IPS-11a (cell line): ENCODE measurements at regions not wholly inside any gene's neighbourhood (a gene's known extent, or its start where the extent isn't known, plus 50 kb on each side); places are given as distances from the start of the nearest gene placed in this dataset.

Experiments
- H3K4me3 ChIP-seq: one replicate; pipeline ENCODE4 v1.5.1; 2013; ENCODE audit warnings: low read depth, low read length, control low read depth

DNA sequence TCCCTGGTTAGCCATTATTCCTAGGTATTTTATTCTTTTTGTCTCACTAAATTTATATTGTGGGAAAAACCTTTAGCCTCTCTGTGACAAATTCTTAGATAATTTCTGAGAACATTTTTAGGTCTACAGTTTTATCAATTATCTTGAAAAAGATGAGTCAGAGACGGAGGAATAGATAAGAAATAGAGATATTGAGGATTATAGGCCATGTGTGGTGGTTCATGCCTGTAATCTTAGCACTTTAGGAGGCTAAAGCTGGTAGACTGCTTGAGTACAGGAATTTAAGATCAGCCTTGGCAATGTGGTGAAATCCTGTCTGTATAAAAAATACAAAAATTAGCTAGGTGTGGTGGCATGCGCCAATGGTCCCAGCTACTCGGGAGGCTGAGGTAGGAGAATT is 960.2 kb downstream of the SQOR start:
- no peak overlapping the region for H3K4me3 ChIP-seq

DNA sequence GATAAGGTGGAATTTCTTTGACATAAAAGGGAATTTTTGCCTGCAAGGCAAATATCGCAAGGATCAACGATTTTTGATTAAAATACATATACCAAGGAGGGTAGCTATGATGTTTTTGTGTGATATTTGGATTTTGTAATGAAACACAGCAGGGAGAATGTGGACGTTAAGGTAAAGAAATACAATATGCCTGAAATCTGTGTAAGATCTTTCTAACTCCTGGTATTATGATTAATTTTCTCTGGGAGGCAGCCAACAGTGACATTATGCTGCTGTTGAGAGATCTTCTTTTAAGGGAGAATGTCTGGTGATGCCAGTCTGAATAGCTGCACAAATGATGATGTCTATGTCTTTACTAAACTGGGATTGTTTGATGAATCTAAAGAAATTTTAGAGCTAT is 972.2 kb downstream of the SQOR start:
- no peak overlapping the region for H3K4me3 ChIP-seq

DNA sequence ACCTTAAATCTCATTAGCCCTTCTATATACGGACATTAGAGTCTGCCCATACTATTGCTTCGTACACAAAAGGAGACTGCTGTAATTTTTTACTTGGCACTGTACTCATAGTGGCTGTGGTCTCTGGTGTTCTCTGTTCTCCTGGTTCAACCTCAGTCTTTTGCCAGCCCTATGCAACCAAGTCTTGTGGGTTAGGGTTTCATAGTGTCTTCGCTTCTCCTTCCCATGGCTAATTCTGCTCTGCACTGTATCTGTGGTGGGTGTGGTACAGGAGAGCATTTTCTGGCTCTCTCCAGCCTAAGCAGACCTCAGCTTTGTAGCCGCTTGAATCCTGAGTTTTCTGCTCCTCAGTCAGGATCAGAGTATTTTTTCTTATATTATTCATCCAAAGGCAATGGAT is 981.2 kb downstream of the SQOR start:
- H3K4me3 ChIP-seq, result no peak overlapping the region

DNA sequence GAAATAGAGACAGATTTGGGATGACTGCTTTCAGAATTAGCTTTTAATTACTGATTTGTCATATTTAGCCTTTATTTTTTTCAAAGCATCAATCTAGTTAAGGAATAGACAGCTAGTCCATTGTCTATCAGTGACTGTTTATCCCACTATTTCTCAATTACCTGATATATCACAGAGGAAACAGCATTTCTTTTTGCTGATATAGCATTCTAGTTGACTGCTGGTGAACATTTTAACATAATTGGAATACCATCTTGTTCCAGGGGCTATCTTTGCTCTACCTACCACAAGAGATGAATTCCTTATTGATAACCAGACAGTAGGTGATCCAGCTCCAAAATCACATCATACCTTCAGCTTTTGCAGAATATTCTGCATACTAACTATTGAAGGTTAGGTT is 982.7 kb downstream of the SQOR start:
- H3K4me3 ChIP-seq, result no peak overlapping the region

DNA sequence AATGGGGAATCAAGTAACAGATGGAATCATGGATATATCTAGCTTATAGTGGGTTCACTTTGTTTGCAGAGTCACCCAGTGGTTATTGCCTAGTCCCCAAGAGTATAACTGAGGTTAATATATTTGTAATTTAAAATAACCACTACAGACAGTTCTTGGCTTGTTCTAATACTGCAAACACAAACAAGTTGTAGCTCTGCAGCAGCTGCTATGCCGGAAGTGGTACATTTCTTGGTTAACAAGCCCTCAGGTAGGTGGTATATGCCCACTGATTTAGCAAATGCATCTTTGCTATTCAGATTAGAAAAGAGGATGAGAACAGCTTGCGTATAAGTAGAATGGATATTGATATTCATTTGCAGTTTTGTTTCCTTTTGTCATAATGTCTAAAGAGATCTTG is 984.2 kb downstream of the SQOR start:
- H3K4me3 ChIP-seq, result no peak overlapping the region

- H3K4me3 ChIP-seq, result no peak overlapping the region
Measured at GRCh38 chr15:46620392-46621013, 985.7 kb downstream of the SQOR start.

DNA sequence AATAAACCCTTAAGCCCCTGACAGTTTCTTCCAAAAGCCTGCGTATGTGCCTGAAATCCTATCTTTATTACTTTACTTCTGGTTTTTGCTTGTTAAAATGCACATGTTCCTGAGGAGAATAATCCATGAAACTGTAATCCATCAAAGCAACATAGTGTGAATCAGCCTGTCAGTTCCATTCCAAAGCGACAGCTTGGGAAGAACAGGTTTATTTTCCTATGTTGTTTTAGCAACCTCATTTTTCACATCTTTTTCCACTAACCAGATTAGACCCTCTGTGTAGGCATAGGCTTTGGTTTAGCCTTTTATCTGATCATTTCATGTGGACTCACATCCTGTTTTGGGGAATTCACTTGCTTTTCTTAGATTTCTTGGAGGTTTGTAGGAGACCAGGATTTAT is 988.0 kb downstream of the SQOR start:
- no peak overlapping the region for H3K4me3 ChIP-seq

GRCh38 chr15:46636206-46636605 is 1001.4 kb downstream of the SQOR start:
- no peak overlapping the region for H3K4me3 ChIP-seq

DNA sequence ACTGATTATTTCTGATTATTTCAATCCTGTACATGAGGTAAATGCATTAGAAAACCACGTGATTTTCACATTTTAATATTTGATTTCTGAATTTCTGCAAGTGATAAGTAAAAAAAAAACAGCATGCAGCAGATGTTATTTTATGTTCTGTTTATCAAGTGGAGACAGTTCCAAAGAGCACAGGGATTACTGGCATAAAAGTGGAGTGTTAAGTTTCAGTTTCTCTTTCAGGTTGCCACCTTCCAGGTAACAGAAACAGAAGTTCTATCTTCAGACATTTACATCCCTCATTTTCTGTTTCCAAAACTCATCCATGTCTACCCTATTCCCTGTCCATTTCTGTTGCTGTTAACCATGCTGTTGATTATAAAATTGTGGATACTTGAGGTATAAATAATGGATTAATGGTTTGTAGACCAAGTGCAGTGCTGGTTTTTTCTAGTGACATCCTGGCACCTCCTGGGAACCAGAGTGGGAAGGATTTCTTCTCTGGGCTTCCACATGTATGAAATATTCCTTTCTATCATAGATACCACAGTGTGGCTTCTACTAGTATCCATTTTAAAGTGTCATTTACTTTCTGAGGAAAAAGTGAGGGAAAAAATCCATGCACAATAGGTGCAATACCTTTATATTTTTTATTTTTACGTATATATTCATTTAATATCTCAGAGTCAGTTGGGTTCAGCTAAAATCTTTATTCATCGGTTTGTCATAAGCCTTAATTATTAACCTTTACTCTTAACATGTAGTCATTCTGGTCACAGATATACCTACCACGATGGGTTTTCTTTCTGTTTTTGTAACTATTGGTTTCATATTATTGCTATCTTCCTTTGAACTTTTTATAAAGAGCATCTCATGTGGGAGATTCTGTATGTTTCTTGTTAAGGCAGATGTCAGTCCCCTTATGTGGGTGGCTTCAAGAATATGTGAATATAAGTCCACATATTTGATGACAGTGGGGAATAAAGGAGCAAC is 1010.0 kb downstream of the SQOR start:
- no peak overlapping the region for H3K4me3 ChIP-seq

DNA sequence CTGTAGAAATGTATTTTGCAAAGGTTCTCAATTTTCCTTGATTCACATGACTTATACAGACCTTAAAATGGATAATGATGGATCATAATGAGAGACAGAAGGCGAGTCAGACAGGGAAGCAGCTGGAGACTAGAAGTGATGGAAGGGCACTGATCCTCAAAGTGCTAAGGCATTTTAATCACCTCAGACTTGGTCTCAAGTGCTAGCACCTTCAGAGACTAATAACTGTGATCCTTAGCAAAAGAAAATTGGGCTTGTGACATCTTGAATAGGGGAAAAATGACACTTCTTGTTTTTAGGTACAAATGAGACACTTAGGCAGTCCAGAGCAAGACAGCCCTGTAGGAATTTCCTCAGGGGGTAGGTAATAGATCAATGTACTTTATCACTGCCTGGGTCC is 1011.7 kb downstream of the SQOR start:
- H3K4me3 ChIP-seq, result no peak overlapping the region

DNA sequence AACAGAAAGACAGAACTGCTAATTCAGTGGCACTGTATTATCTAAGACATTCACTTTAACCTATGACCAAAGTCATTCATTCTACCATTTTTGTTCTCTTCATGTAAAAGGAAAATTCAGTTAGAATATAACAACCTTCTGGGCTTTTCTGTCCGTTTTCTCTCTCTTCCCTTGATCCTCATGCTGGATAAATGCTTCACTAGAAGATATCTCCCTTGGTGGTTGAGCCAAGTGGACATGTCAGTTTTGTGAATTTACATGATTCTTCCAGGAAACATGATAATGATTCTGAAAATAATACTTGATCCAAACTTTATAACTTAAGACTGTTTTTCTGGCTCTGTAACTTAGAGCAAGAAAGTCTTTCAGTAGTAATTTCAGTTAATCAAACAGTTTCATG is 1012.2 kb downstream of the SQOR start:
- no peak overlapping the region for H3K4me3 ChIP-seq

DNA sequence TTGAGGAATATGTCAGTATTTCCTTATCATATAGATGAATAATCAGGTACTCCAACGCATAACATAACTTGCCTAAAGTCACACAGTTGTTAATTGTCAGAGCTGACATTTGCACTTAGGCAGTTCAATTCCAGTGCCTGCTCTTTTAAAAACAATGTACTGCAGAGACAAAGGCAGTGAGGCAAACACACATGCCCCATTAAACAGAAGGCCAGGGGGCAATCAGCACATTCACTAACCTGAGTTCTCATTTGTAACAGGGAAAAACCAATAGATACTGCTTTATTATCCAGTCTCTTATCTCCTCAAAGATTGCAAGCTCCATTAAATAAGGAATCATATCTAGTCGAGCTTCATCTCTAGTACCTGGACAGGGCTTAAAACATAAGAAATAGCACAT is 1017.4 kb downstream of the SQOR start:
- H3K4me3 ChIP-seq, result no peak overlapping the region

- H3K4me3 ChIP-seq, result no peak overlapping the region
Measured at GRCh38 chr15:46654993-46655392, 1020.2 kb downstream of the SQOR start.

- H3K4me3 ChIP-seq, result no peak overlapping the region
Measured at GRCh38 chr15:46660096-46660842, 1025.4 kb downstream of the SQOR start.

DNA sequence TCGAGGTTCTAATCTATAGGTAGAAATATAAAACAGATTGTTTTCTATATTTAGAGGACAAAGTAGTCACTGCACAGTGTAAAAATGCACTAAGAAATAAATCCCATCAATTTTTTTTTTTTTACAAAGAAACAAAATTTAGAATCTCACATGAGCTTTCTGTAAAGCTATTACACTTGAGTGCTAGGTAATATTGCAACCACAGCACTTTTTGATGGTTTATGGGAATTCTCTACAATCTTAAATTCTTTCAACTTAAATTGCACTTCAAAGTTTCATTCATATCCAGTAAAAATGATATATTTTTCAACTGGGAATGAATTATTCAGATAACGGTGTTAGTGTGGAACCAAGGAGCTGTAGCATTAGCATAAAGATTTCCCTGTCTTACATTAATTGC is 1035.4 kb downstream of the SQOR start:
- H3K4me3 ChIP-seq, result no peak overlapping the region

DNA sequence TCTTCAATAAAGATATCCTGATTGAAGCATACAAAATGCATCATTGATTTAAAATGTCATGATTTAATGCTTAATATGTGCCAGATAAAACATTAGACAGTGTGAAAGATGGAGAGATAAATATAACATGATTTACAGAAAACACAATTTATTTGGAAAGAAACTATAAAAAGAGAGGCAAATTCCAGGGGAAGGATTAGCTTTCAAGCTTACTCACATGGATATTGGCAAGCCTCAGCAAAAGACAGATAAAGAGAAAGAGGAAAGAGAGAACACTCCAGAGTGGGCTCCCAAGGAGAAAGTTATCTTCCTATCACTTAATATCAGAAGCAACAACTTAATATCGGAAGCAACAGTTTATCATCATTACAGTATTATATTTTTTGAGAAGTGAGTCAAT is 1036.5 kb downstream of the SQOR start:
- H3K4me3 ChIP-seq, result no peak overlapping the region

DNA sequence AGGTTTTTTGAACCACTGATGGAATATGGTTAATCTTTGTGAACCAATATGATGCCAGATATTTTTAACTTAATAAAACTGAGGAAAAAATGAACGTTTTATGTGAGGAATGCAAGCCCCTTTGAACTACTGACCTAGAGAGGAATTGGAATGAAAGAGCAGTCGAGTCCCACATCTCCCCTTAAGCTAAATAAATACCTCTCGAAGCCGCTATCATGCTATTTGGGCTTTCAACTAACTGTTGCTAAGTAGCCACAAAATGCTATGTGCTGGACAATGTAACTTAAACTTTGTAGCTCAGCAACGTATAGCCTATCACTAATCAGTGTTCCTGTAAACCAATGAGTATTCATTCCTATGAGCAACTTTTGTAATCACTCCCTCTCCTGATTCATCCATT is 1037.2 kb downstream of the SQOR start:
- H3K4me3 ChIP-seq, result no peak overlapping the region

DNA sequence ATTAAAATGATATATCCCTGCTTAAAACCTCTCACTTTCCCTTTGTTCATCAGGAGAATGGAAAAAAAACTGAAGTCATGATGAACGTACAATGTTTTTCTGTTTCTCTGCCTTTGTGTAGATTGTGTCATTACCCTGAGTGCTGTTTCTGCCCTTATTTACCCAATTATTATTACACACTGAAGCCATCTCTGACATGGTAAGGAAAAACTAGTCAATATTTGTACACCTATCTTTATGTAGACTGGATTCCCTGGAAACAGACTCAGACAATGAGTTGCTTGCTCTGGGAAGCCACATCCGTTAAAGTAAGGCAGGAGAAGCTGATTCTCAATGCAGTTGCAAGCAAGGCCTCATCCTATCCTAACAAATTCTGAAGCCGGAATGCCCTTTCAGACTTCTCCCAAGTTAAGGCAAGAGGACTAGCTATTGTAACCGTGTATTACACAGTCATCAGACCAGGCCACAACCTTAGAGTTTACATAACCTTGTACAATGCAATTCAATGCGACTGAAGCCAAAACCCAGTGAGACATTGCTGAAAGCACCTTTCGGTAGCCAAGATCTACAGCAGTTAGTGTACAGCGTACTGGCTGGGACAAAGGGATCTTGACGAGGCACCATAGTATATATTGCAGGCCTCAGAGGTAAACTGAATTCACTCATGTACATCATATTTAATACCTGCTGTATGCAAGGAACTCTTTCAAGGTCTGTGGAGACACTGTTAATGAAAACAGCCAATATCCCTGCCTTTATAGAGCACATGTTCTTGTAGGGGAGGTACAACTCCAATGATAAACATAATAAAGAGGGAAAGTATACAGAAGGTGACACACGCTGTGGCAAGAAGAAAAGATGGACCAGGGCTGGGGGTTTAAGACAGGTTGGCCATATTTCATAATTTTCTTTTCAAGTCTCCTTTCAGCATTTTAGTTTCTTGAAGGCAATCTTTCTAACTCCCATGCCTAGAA is 1040.8 kb upstream of the SEMA6D start:
- no peak overlapping the region for H3K4me3 ChIP-seq

DNA sequence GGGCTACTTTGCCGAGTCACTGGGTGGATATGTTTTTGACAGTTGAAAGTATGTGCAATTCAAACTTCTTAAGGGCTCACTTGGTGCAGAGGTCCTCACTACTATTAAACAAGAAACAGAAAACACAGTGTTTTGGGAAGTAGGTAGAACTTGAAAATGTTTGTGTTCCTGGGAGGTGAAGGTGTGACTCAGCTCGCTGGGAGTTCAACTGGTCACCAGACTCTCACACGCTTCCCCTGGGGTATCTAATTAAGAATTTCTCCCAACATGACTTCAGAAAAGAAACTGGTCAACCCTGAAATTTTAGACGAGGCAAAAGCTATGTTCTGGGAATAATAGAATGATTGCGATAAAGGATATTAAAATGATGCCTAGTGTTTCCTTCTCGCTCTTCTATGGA is 1039.8 kb upstream of the SEMA6D start:
- no peak overlapping the region for H3K4me3 ChIP-seq

- no peak overlapping the region for H3K4me3 ChIP-seq
Measured at GRCh38 chr15:46681901-46682300, 1035.4 kb upstream of the SEMA6D start.
